SIG-M5 (cell line): ENCODE measurements at regions not wholly inside any gene's neighbourhood (a gene's known extent, or its start where the extent isn't known, plus 50 kb on each side); places are given as distances from the start of the nearest gene placed in this dataset.
"Not testable (repeated sequence)": the region's sequence is repeated elsewhere in the genome, so short reads cannot be mapped to it uniquely, and the experiment has no call there.

Experiments used
- DNase-seq: peaks from one replicate; lab custom pipeline; 2025; lab: John Stamatoyannopoulos, UW

- DNase-seq = no peak
Observed at GRCh38 chr1:213324859-213325258, 273.8 kb downstream of the RPS6KC1 start.

GRCh38 chr1:213325482-213325881, 274.4 kb downstream of the RPS6KC1 start:
- DNase-seq = no peak

- DNase-seq = no peak
Observed at GRCh38 chr1:213326281-213327016, 275.4 kb downstream of the RPS6KC1 start.

- DNase-seq = peak; percentile 79
Observed at GRCh38 chr1:213327017-213327667, 276.1 kb downstream of the RPS6KC1 start.

GRCh38 chr1:213329406-213330008, 278.5 kb downstream of the RPS6KC1 start:
- DNase-seq = no peak

GRCh38 chr1:213330281-213330680, 279.2 kb downstream of the RPS6KC1 start:
- peak; percentile 29 for DNase-seq

- no peak for DNase-seq
Observed at GRCh38 chr1:213331631-213332175, 280.7 kb downstream of the RPS6KC1 start.

GRCh38 chr1:213332491-213332890, 281.4 kb downstream of the RPS6KC1 start:
- no peak for DNase-seq

GRCh38 chr1:213333121-213333520, 282.1 kb downstream of the RPS6KC1 start:
- DNase-seq = no peak

GRCh38 chr1:213335084-213335483, 284.0 kb downstream of the RPS6KC1 start:
- no peak for DNase-seq

GRCh38 chr1:213337025-213337678, 286.1 kb downstream of the RPS6KC1 start:
- no peak for DNase-seq

- DNase-seq = no peak
Observed at GRCh38 chr1:213340593-213340992, 289.6 kb downstream of the RPS6KC1 start.

- no peak for DNase-seq
Observed at GRCh38 chr1:213345621-213346020, 294.6 kb downstream of the RPS6KC1 start.

- no peak for DNase-seq
Observed at GRCh38 chr1:213357403-213357802, 306.4 kb downstream of the RPS6KC1 start.

GRCh38 chr1:213358368-213358767, 307.3 kb downstream of the RPS6KC1 start:
- not testable (repeated sequence) for DNase-seq

- no peak for DNase-seq
Observed at GRCh38 chr1:213362598-213362997, 311.6 kb downstream of the RPS6KC1 start.

GRCh38 chr1:213366141-213366831, 315.2 kb downstream of the RPS6KC1 start:
- DNase-seq = no peak

- no peak for DNase-seq
Observed at GRCh38 chr1:213369465-213369864, 318.4 kb downstream of the RPS6KC1 start.

- DNase-seq = no peak
Observed at GRCh38 chr1:213370523-213370922, 319.5 kb downstream of the RPS6KC1 start.

GRCh38 chr1:213371525-213371846, 320.4 kb downstream of the RPS6KC1 start:
- no peak for DNase-seq

GRCh38 chr1:213371847-213372619, 321.0 kb downstream of the RPS6KC1 start:
- DNase-seq = no peak
